ENCODE measurements at regions not wholly inside any gene's neighbourhood (a gene's known extent, or its start where the extent isn't known, plus 50 kb on each side); places are given as distances from the start of the nearest gene placed in this dataset.

- TF ChIP-seq CTCF (optimal IDR thresholded peaks at IDR 0.05 in 1 of 3, IDR thresholded peaks at IDR 0.05 in 1 of 3, conservative IDR thresholded peaks at IDR 0.05 in 1 of 3; ENCODE audit: extremely low read depth in 1 of 3, insufficient read depth in 2 of 3, low read length in 3 of 3), result no peak
- no peak for TF ChIP-seq EZH2 (IDR thresholded peaks at IDR 0.05; ENCODE audit: low read length)
Measured at GRCh38 chr14:95464514-95464913, 51.9 kb downstream of the SYNE3 start.

Measured in keratinocyte (primary cell).